ENCODE measurements at regions not wholly inside any gene's neighbourhood (a gene's known extent, or its start where the extent isn't known, plus 50 kb on each side); places are given as distances from the start of the nearest gene placed in this dataset.

DNA sequence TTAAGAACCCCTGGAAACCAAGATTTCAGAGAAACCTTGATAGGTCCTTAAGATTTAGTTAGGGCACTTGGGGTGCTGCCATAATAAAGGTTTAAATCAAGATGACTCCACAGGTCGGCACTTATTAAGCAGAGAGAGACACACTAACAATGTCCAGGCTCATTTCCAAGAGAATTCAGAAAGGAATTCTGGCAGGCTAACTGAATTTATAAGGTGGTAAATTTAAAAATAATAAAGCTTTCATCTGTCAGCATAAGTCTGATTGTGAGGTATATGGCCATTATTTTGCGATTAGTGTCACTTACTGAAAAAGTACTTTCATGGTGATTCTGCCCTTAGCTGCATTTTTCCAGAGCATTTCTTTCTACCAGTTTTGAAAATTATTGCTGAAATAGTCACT is 472.7 kb downstream of the ARAP2 start:
- no peaks in the 10 kb centered on the region for H4K20me1 ChIP-seq (ENCODE audit: insufficient read depth, low read length)
- BruUV-seq (replicated peaks): no TSS peak
- no peak overlapping the region for H2AFZ ChIP-seq (ENCODE audit: low read length)
- ChIA-PET CTCF (ENCODE audit: unreplicated experiment) (no interaction called here), POLR2A (interaction anchor here (0.6 to 1.3 kb wide), 2 partner anchors 8 to 1552 kb away, joined by 3 read pairs; no protein-coding TSS in a partner anchor)
- H3K4me2 ChIP-seq (ENCODE audit: low read length): no peak overlapping the region
- no peaks in the 10 kb centered on the region for H3K79me2 ChIP-seq (ENCODE audit: insufficient read depth, low read depth, low read length)
- TF ChIP-seq, protein P1, sequence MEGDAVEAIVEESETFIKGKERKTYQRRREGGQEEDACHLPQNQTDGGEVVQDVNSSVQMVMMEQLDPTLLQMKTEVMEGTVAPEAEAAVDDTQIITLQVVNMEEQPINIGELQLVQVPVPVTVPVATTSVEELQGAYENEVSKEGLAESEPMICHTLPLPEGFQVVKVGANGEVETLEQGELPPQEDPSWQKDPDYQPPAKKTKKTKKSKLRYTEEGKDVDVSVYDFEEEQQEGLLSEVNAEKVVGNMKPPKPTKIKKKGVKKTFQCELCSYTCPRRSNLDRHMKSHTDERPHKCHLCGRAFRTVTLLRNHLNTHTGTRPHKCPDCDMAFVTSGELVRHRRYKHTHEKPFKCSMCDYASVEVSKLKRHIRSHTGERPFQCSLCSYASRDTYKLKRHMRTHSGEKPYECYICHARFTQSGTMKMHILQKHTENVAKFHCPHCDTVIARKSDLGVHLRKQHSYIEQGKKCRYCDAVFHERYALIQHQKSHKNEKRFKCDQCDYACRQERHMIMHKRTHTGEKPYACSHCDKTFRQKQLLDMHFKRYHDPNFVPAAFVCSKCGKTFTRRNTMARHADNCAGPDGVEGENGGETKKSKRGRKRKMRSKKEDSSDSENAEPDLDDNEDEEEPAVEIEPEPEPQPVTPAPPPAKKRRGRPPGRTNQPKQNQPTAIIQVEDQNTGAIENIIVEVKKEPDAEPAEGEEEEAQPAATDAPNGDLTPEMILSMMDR (conservative IDR thresholded peaks at IDR 0.05; ENCODE audit: low read length): no peak
- no peak for TF ChIP-seq EZH2phosphoT487 (IDR thresholded peaks at IDR 0.05; ENCODE audit: borderline replicate concordance, low read depth, low read length)
- no peaks in the 10 kb centered on the region for H3K9me2 ChIP-seq (ENCODE audit: insufficient read depth, low read length)
- H3K4me3 ChIP-seq (ENCODE audit: low read depth, low read length, poor library complexity, severe bottlenecking): no peak overlapping the region
- DNase-seq (ENCODE audit: low spot score): no peak
- H3K9me3 ChIP-seq (ENCODE audit: low read length): no peaks in the 10 kb centered on the region
- H3K27ac ChIP-seq (ENCODE audit: low read depth, low read length, poor library complexity, severe bottlenecking): no peak overlapping the region
- no peaks in the 10 kb centered on the region for H3K36me3 ChIP-seq (ENCODE audit: insufficient read depth, low read length)
- intact Hi-C loops (cut with micrococcal nuclease; ENCODE audit: unreplicated experiment): no loop called here
- H3K4me1 ChIP-seq (ENCODE audit: insufficient read depth, low read length, poor library complexity, severe bottlenecking): no peaks in the 10 kb centered on the region

DNA sequence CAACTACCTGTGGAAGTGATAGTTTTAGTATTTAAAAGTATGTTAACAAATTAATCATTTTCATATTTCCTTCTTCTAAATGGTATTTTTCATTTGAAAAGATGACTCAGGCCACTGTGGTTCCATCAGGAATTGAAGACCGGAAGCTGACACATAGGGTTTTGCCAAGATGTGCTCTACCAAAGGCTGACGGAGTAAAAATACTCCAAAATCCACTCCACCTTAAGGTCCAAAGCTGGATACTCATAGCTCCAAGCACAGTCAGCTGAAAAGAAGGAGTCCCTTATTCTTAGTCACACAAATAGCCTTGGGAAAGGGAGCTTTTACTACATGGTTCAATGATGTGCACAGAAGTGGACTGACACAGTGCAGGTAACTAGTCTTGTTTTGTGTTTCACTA is 472.0 kb downstream of the ARAP2 start:
- no TSS peak for BruUV-seq (replicated peaks)
- Histone ChIP-seq H3K9me3 (ENCODE audit: low read length) (no peaks in the 10 kb centered on the region), H3K4me2 (ENCODE audit: low read length) (no peak overlapping the region), H3K4me1 (ENCODE audit: insufficient read depth, low read length, poor library complexity, severe bottlenecking) (no peaks in the 10 kb centered on the region), H2AFZ (ENCODE audit: low read length) (no peak overlapping the region), H3K27ac (ENCODE audit: low read depth, low read length, poor library complexity, severe bottlenecking) (no peak overlapping the region), H3K36me3 (ENCODE audit: insufficient read depth, low read length) (no peaks in the 10 kb centered on the region), H3K79me2 (ENCODE audit: insufficient read depth, low read depth, low read length) (no peaks in the 10 kb centered on the region), H3K9me2 (ENCODE audit: insufficient read depth, low read length) (no peaks in the 10 kb centered on the region), H3K4me3 (ENCODE audit: low read depth, low read length, poor library complexity, severe bottlenecking) (no peak overlapping the region), H4K20me1 (ENCODE audit: insufficient read depth, low read length) (no peaks in the 10 kb centered on the region)
- POLR2A ChIA-PET: interaction anchor here (0.6 to 1.3 kb wide), 3 partner anchors 9 to 1552 kb away, joined by 3 read pairs; no protein-coding TSS in a partner anchor
- no peak for DNase-seq (ENCODE audit: low spot score)
- intact Hi-C loops (cut with micrococcal nuclease; ENCODE audit: unreplicated experiment): no loop called here
- no peak for TF ChIP-seq EZH2phosphoT487 (IDR thresholded peaks at IDR 0.05; ENCODE audit: borderline replicate concordance, low read depth, low read length)
- TF ChIP-seq, protein P1 (conservative IDR thresholded peaks at IDR 0.05; ENCODE audit: low read length): no peak
- CTCF ChIA-PET (ENCODE audit: unreplicated experiment): no interaction called here

DNA sequence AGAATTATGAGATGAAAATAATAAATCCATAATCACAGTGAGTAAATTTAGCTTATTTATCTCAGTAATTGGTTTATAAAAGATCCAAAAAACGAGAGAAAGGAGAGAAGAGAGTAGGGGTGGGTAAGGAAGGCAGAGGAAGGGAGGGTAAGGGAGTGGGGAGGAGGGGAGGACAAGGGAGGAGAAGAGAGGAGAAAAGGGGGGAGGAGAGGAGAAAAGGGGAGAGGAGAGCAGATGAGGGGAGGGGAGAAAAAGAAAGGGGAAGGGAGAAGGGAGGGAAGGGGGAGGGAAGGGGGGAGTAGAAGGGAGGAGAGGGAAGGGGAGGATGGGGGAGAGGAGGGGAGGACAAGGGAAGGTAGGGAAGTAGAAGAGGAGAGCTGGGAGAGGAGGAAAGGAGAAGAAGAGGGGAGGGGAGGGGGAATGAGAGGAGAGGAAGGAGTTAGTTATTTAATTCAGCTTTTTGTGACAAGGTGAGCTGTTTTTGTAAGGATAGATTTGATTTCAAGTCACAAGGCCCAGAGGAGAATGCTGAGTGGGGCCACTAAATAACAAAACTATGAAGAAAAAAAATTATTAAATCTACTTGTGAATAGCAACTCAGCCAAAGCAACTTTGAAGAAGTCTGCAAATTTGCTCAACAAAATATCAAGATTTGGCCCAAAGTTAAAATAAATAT is 454.3 kb downstream of the ARAP2 start:
- H3K4me1 ChIP-seq (ENCODE audit: insufficient read depth, low read length, poor library complexity, severe bottlenecking): no peaks in the 10 kb centered on the region
- no peak overlapping the region for H3K4me2 ChIP-seq (ENCODE audit: low read length)
- BruUV-seq (replicated peaks): no TSS peak
- H3K79me2 ChIP-seq (ENCODE audit: insufficient read depth, low read depth, low read length): no peaks in the 10 kb centered on the region
- no peaks in the 10 kb centered on the region for H4K20me1 ChIP-seq (ENCODE audit: insufficient read depth, low read length)
- H3K9me2 ChIP-seq (ENCODE audit: insufficient read depth, low read length): no peaks in the 10 kb centered on the region
- H3K4me3 ChIP-seq (ENCODE audit: low read depth, low read length, poor library complexity, severe bottlenecking): no peak overlapping the region
- H2AFZ ChIP-seq (ENCODE audit: low read length): no peak overlapping the region
- intact Hi-C loops (cut with micrococcal nuclease; ENCODE audit: unreplicated experiment): no loop called here
- no peaks in the 10 kb centered on the region for H3K9me3 ChIP-seq (ENCODE audit: low read length)
- ChIA-PET CTCF (ENCODE audit: unreplicated experiment) (no interaction called here), POLR2A (interaction anchor here (0.7 kb wide), 1 partner anchor 113 kb away, joined by 4 read pairs; no protein-coding TSS in a partner anchor)
- no peaks in the 10 kb centered on the region for H3K36me3 ChIP-seq (ENCODE audit: insufficient read depth, low read length)
- no peak overlapping the region for H3K27ac ChIP-seq (ENCODE audit: low read depth, low read length, poor library complexity, severe bottlenecking)
- DNase-seq (ENCODE audit: low spot score): no peak
- TF ChIP-seq EZH2phosphoT487 (IDR thresholded peaks at IDR 0.05; ENCODE audit: borderline replicate concordance, low read depth, low read length): no peak
- TF ChIP-seq, protein P1 (conservative IDR thresholded peaks at IDR 0.05; ENCODE audit: low read length): no peak
